ENCODE measurements at regions not wholly inside any gene's neighbourhood (a gene's known extent, or its start where the extent isn't known, plus 50 kb on each side); places are given as distances from the start of the nearest gene placed in this dataset.
A peak's percentile ranks its signal among the peaks of the same experiment; 100 is the strongest.

DNA sequence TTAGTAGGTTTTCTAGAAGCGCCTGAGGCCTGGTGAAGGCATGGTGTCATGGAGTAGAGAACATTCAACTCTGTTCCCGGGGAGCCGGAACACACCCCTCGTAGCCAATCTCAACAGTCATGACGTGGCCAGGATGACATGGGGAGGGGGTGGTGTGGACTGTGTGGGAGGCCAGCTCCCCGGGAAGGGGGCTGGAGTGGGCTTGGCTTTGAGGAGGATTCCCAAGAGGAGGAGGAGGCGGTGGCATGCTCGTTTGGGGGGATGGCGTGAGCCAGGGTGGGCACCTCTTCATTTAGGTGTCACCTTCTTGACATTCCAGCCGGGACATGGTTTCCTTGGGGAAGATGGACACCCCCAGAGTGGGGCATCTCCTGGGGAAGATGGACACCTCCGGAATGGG lies 257.5 kb downstream of the SEC14L1 start:
- H3K4me3 Mint-ChIP-seq (ENCODE audit: unreplicated experiment), result no peak overlapping the region
- peaks cover 17% of the 10 kb centered on the region for H3K36me3 Mint-ChIP-seq (ENCODE audit: low read depth, unreplicated experiment)
- TF ChIP-seq, protein P1, sequence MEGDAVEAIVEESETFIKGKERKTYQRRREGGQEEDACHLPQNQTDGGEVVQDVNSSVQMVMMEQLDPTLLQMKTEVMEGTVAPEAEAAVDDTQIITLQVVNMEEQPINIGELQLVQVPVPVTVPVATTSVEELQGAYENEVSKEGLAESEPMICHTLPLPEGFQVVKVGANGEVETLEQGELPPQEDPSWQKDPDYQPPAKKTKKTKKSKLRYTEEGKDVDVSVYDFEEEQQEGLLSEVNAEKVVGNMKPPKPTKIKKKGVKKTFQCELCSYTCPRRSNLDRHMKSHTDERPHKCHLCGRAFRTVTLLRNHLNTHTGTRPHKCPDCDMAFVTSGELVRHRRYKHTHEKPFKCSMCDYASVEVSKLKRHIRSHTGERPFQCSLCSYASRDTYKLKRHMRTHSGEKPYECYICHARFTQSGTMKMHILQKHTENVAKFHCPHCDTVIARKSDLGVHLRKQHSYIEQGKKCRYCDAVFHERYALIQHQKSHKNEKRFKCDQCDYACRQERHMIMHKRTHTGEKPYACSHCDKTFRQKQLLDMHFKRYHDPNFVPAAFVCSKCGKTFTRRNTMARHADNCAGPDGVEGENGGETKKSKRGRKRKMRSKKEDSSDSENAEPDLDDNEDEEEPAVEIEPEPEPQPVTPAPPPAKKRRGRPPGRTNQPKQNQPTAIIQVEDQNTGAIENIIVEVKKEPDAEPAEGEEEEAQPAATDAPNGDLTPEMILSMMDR (IDR thresholded peaks at IDR 0.05; ENCODE audit: unreplicated experiment), result no peak
- no peak for DNase-seq (ENCODE audit: low spot score)
- peaks cover 8% of the 10 kb centered on the region for H3K27me3 Mint-ChIP-seq (ENCODE audit: unreplicated experiment)
- H3K27ac Mint-ChIP-seq (ENCODE audit: unreplicated experiment), result no peak overlapping the region
- H3K9me3 Mint-ChIP-seq (ENCODE audit: unreplicated experiment), result no peaks in the 10 kb centered on the region
- peaks cover 65% of the 10 kb centered on the region for H3K4me1 Mint-ChIP-seq (ENCODE audit: unreplicated experiment)

DNA sequence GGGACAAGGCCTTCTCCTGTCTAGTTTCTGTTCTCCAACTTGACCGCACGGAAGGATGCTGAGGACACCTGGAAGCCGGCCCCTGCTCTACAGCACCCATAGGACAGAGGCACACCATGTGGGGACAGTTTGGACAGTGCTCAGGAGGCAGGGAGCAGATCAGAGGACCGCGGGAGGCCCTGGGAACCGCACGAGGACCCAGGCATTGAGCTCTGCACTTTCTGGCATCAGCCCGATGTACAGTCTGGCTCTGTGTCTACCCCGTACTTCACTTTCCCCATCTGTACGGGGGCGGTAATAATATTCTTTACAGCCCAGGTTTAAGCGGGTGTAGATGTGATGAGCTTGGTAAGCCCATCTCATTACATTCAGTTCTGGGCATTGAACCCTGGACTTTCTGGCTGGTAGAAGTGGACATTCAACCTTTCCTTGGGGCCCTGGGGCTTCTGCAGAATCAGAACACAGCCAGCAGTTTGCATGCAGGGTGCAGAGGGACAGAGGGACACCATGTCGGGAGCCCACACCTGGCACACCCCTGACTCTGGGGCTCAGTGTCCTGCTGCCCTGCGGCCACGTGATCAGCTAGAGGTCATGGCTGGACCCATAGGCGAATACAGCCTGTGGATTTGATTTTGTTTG lies 258.7 kb downstream of the SEC14L1 start:
- peaks cover 66% of the 10 kb centered on the region for H3K4me1 Mint-ChIP-seq (ENCODE audit: unreplicated experiment)
- no peaks in the 10 kb centered on the region for H3K9me3 Mint-ChIP-seq (ENCODE audit: unreplicated experiment)
- no peak for DNase-seq (ENCODE audit: low spot score)
- no peak overlapping the region for H3K4me3 Mint-ChIP-seq (ENCODE audit: unreplicated experiment)
- TF ChIP-seq, protein P1 (IDR thresholded peaks at IDR 0.05; ENCODE audit: unreplicated experiment), result no peak
- no peak overlapping the region for H3K27ac Mint-ChIP-seq (ENCODE audit: unreplicated experiment)
- H3K27me3 Mint-ChIP-seq (ENCODE audit: unreplicated experiment), result peaks cover 11% of the 10 kb centered on the region
- H3K36me3 Mint-ChIP-seq (ENCODE audit: low read depth, unreplicated experiment), result peaks cover 24% of the 10 kb centered on the region

DNA sequence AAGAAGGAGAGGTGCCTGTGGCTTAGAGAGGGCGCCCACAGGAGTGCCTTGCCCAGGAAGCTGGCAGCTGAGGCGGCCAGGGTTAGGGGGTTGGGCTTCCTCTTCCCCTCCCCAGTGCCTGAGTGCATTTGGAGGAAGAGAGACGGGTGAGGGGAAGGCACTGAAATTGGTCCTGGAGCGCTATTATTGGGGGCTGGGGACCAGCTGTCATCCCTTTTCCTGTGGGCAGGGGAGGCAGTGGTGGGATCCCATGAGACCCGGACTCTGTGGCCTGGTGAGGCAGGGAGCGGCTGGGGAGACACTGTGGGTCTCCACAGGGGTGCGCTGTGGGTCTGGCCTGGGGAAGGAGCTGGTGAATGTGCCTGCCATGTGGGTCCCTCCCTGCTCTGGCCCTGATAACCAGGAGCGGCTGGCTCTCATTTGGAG lies 259.7 kb downstream of the SEC14L1 start:
- peaks cover 67% of the 10 kb centered on the region for H3K4me1 Mint-ChIP-seq (ENCODE audit: unreplicated experiment)
- no peak overlapping the region for H3K4me3 Mint-ChIP-seq (ENCODE audit: unreplicated experiment)
- H3K9me3 Mint-ChIP-seq (ENCODE audit: unreplicated experiment), result no peaks in the 10 kb centered on the region
- TF ChIP-seq, protein P1 (IDR thresholded peaks at IDR 0.05; ENCODE audit: unreplicated experiment), result peak; percentile 26
- peak; percentile 66 for DNase-seq (ENCODE audit: low spot score)
- H3K27me3 Mint-ChIP-seq (ENCODE audit: unreplicated experiment), result peaks cover 12% of the 10 kb centered on the region
- H3K27ac Mint-ChIP-seq (ENCODE audit: unreplicated experiment), result peak overlapping the region; percentile 42
- peaks cover 24% of the 10 kb centered on the region for H3K36me3 Mint-ChIP-seq (ENCODE audit: low read depth, unreplicated experiment)

DNA sequence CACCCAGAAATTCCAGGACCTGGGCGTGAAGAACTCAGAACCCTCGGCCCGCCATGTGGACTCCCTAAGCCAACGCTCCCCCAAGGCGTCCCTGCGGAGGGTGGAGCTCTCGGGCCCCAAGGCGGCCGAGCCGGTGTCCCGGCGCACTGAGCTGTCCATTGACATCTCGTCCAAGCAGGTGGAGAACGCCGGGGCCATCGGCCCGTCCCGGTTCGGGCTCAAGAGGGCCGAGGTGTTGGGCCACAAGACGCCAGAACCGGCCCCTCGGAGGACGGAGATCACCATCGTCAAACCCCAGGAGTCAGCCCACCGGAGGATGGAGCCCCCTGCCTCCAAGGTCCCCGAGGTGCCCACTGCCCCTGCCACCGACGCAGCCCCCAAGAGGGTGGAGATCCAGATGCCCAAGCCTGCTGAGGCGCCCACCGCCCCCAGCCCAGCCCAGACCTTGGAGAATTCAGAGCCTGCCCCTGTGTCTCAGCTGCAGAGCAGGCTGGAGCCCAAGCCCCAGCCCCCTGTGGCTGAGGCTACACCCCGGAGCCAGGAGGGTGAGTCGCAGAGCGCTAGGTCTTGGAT lies 261.5 kb downstream of the SEC14L1 start:
- no peak overlapping the region for H3K27ac Mint-ChIP-seq (ENCODE audit: unreplicated experiment)
- H3K4me1 Mint-ChIP-seq (ENCODE audit: unreplicated experiment), result peaks cover 67% of the 10 kb centered on the region
- H3K9me3 Mint-ChIP-seq (ENCODE audit: unreplicated experiment), result no peaks in the 10 kb centered on the region
- H3K27me3 Mint-ChIP-seq (ENCODE audit: unreplicated experiment), result peaks cover 16% of the 10 kb centered on the region
- TF ChIP-seq, protein P1 (IDR thresholded peaks at IDR 0.05; ENCODE audit: unreplicated experiment), result no peak
- H3K36me3 Mint-ChIP-seq (ENCODE audit: low read depth, unreplicated experiment), result peaks cover 28% of the 10 kb centered on the region
- no peak overlapping the region for H3K4me3 Mint-ChIP-seq (ENCODE audit: unreplicated experiment)
- DNase-seq (ENCODE audit: low spot score), result no peak

DNA sequence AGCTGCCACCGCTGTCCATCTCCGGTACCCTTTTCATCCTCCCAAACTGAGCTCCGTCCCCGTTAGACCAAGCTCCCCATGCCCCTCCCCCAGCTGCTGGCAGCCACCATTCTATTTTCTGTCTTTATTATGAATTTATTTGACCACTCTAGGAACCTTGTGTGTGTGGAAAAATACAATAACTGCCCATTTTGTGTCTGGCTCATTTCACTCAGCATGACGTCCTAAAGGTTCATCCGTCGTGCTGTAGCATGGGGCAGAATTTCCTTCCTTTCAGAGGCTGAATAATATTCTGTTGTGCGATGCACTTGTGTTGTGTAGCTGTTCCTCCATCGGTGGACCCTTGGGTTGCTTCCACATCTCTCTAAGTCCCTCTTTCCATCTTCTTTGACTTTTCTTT lies 263.1 kb downstream of the SEC14L1 start:
- peak overlapping the region; percentile 57 for H3K27ac Mint-ChIP-seq (ENCODE audit: unreplicated experiment)
- no peaks in the 10 kb centered on the region for H3K9me3 Mint-ChIP-seq (ENCODE audit: unreplicated experiment)
- TF ChIP-seq, protein P1 (IDR thresholded peaks at IDR 0.05; ENCODE audit: unreplicated experiment), result no peak
- H3K36me3 Mint-ChIP-seq (ENCODE audit: low read depth, unreplicated experiment), result peaks cover 24% of the 10 kb centered on the region
- peak overlapping the region; percentile 52 for H3K4me3 Mint-ChIP-seq (ENCODE audit: unreplicated experiment)
- peaks cover 22% of the 10 kb centered on the region for H3K27me3 Mint-ChIP-seq (ENCODE audit: unreplicated experiment)
- no peak for DNase-seq (ENCODE audit: low spot score)
- H3K4me1 Mint-ChIP-seq (ENCODE audit: unreplicated experiment), result peaks cover 63% of the 10 kb centered on the region
